ENCODE measurements at regions not wholly inside any gene's neighbourhood (a gene's known extent, or its start where the extent isn't known, plus 50 kb on each side); places are given as distances from the start of the nearest gene placed in this dataset.
A peak's percentile ranks its signal among the peaks of the same experiment; 100 is the strongest.

DNA sequence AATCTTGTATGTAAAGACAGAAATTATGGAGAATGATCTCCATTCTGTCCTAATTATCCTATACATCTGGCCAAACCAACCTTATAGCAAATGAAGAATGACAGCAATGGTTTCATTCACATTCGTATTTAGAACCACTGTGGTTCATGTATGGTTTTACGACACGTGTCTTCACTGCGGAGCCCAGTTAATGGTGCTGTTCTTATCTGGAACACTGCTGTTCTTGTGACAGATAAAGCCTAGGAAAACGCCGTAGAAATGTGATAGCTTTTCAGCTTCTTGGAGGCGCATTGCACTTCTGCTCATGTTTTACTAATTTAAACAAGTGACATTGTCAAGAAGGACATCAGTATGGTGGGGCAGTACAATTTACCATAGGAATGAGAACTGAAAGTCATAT lies 2266.4 kb upstream of the TENM3 start:
- no peak for DNase-seq

DNA sequence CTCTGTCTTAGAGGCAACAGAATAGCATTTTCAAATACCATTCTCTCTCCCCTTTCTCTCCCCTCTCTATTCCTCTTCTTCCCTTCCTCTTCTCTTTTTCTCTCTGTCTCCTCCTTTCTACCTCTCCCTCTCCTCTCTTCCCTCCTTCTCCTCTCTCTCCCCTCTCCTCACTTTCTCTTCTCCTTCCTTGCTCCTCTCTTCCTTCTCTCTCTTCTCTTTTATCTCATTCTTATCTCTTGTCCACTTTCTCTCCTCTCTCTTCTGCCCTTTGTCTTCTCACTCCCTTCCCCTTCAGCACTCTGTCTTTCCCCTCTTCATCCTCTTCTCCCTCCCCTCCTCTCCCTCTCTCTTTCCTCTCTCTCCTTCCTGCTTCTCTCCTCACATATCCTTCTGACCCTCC lies 2265.8 kb upstream of the TENM3 start:
- no peak for DNase-seq

GRCh38 chr4:179981161-179981560 lies 2262.0 kb upstream of the TENM3 start:
- DNase-seq: no peak

- no peak for DNase-seq
Observed at GRCh38 chr4:179989975-179990374, 2253.2 kb upstream of the TENM3 start.

GRCh38 chr4:180009316-180009715 lies 2233.9 kb upstream of the TENM3 start:
- DNase-seq: no peak

DNA sequence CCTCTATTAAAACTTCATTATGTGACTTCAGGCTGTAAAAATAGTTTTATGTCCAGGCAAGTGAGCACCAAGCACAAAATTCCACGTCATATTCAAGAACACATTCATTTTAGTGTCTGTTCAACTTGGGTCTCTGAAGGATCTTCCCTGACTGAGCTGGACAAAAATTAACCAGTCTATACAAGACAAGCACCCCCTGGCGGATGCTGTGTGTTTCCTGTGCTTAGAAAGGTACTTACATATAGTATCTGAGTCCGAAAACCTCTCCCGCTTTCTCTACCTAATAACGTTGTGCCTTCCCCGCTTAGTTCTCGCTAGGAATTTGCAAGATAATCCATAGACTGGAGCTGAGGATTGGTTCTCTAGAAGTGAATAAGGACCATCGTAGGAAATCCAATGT lies 2214.5 kb upstream of the TENM3 start:
- DNase-seq: no peak

DNA sequence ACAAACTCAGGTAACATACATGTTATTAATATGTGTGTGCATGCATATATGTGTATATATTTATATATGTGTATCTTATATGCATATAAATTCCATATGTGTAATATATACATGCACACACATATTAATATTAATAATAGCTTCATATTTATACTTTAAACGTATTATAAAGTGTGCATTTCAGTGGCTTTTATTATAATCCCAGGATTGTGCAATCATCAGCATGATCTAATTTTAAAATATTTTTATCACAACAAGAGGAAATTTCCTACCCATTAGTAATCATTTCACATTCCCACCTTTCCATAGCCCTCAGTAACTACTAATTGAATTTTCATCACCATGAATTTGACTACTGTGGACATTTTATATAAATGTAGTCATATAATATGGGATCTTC lies 2211.9 kb upstream of the TENM3 start:
- DNase-seq: no peak

DNA sequence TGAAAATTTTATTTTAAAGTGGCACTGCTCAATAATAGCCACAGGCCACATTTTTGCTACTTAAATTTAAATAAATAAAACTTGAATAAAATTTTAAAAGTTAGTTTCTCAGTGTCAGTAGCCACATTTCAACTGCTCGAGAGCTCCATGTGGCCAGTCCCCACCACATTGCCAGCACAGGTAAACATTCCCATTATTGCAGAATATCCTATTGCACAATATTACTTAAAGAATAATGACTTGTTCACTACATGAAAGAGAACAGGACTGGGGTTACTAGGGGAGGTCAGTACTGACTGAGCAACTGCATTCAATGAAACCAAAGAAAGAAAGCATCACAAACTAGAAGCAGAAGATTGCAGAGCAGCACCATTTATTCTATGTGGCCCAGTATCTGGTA lies 2201.6 kb upstream of the TENM3 start:
- no peak for DNase-seq

- no peak for DNase-seq
Observed at GRCh38 chr4:180052629-180053028, 2190.6 kb upstream of the TENM3 start.

GRCh38 chr4:180054291-180054690 lies 2188.9 kb upstream of the TENM3 start:
- no peak for DNase-seq

GRCh38 chr4:180057299-180057721 lies 2185.9 kb upstream of the TENM3 start:
- no peak for DNase-seq

DNA sequence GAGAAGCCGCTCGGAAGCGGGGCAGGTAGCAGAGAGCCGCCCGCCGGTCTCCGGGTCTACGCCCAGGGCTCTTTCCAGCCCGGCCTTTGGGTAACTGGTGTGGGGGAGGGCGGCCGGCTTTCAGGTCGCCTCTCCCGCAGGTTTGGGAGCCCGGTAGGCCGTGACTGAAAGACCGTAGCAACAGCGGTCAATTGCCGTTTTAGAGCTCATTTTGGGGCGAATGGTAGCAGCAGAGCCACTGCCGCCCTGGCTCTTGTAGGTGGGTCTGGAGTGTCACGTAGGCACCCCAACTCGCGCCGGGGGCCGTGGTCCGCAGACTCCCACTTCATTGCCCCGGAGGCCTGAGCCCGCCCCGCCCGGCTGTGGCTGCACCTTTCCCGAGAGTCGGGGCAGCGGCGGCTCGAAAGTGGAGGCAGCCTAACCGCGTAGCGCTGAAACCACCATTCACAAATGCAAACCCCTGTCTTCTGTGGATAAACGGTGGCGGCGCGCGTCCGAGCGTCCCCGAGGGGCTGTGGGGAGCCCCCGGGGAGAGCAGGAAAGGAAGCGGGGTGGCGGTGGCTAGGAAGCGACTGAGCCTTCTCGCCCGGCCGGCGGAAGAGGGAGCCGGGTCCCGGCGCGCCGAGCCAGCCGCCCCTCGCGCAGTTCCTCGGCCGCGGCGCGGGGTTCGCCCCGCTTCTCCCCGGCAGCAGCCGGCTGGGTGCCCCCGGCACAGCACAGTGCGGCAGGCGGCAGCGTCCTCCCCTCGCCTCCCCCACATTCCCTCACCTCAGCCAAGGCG lies 2185.1 kb upstream of the TENM3 start:
- peak in 1 of 2 donors; percentile 14 for DNase-seq

- DNase-seq: peak in 1 of 2 donors; percentile 2
Observed at GRCh38 chr4:180058691-180059215, 2184.4 kb upstream of the TENM3 start.

DNA sequence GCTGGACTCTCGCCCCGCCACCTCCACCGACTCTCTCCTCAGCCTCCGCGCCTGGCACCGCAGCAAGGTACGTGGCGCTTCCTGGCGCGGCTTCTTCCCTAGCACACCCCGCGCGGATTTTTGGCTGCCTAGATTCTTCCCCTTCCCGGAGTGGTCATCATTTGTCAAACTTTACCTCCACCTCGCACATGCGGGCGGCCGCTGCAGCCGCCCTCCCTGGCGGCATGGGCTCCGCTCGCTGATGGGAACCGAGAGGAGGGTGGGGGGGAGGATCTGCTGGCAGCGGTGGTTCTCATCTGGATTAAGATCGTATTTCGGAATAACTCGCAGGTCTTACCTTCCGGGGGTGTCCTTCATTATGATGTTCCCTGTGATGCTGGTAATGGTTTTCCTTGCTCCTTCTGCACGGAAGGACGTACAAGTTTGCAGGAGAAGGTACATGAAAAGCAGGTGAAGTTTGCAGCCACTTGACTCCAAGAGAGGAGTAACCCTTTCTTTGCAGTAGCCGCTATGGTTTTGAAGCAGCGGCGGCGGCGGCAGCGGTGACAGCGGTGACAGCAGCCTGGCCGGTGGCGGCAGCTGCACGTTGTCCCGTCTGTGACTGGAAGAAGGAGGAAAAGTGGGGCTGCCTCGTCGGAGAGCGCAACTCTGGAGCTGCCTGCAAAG lies 2183.9 kb upstream of the TENM3 start:
- peak in 1 of 2 donors; percentile 5 for DNase-seq

- no peak for DNase-seq
Observed at GRCh38 chr4:180060159-180060889, 2182.9 kb upstream of the TENM3 start.

- DNase-seq: no peak
Observed at GRCh38 chr4:180081072-180081471, 2162.1 kb upstream of the TENM3 start.

- DNase-seq: no peak
Observed at GRCh38 chr4:180084561-180084960, 2158.6 kb upstream of the TENM3 start.

- no peak for DNase-seq
Observed at GRCh38 chr4:180086480-180087190, 2156.6 kb upstream of the TENM3 start.

DNA sequence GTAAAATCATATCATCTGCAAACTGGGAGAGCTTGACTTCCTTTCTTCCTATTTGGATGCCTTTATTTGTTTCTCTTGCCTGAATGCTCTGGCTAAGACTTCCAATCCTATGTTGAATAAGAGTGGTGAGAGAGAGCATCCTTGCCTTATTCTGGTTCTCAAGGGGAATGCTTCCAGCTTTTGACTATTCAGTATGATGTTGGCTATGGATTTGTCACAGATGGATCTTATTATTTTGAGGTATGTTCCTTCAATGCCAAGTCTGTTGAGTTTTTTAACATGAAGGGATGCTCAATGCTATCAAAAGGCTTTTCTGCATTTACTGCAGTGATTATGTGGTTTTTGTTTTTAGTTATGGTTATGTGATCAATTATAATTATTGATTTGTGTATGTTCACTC lies 2144.6 kb upstream of the TENM3 start:
- DNase-seq: no peak

- no peak for DNase-seq
Observed at GRCh38 chr4:180099957-180100356, 2143.2 kb upstream of the TENM3 start.

DNA sequence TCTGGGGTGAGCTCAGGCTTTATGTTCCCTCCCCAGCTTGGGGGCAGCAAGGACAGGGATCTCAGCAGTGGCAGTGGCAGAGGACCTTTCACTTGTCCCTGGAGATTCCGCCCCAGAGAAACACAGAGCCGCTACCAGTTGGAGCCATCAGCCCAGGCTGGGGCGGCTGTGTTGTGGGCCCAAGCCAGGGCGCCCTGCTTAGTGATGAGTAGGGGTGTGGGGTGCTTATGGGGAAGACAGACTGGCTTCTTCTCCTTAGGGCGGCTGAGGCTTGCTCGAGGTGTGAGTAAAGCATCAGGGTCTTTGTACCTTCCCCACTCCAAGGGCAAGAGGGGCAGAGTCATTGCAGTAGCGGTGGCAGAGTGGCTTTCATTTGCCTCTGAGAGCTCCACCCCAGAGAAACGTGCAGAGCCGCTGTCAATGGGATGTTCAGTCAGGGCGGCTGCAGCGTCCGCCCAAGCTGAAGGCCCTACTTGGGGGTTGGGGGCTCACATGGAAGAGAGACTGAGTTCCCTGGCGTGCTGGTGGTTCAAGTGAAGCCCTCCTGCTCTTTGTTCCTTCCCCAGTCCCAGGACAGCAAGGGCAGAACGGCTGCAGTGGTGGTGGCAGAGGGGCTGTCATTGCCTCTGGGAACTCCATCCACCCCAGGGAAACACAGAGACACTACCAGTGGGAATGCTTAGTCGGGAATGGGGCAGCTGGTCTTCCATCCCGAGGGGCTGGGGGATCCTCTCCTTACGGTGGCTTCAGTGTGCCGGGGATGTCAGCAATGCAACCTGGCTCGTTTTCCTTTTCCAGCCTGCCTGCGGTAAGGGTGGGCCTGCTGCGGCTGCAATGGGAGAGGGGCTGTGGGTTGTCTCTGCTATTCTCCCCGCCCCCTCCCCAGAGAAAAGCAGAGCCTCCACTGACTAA lies 2142.5 kb upstream of the TENM3 start:
- DNase-seq: no peak
